ENCODE measurements at regions not wholly inside any gene's neighbourhood (a gene's known extent, or its start where the extent isn't known, plus 50 kb on each side); places are given as distances from the start of the nearest gene placed in this dataset.

DNA sequence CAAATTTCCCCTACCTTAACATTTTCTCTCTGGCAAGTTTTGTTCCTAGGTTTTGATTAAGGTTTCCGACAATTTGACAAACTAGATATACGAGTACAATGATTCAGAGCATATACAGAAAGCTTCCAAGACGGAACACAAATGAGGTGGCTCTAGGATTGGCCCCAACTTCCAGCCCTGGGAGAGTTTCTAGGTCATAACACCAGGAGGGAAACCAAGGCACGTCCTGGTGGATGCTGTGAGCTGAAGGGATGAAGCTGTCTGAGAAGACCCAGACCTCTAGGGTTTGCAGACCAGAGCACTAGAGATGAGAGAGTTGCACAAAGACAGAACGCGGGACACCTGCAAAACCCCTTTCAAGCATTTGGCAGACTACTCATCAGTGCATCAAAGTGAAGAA is 51.5 kb upstream of the CAND1 start:
- TF ChIP-seq, protein P1, sequence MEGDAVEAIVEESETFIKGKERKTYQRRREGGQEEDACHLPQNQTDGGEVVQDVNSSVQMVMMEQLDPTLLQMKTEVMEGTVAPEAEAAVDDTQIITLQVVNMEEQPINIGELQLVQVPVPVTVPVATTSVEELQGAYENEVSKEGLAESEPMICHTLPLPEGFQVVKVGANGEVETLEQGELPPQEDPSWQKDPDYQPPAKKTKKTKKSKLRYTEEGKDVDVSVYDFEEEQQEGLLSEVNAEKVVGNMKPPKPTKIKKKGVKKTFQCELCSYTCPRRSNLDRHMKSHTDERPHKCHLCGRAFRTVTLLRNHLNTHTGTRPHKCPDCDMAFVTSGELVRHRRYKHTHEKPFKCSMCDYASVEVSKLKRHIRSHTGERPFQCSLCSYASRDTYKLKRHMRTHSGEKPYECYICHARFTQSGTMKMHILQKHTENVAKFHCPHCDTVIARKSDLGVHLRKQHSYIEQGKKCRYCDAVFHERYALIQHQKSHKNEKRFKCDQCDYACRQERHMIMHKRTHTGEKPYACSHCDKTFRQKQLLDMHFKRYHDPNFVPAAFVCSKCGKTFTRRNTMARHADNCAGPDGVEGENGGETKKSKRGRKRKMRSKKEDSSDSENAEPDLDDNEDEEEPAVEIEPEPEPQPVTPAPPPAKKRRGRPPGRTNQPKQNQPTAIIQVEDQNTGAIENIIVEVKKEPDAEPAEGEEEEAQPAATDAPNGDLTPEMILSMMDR (IDR thresholded peaks at IDR 0.05) = no peak
- no peak for TF ChIP-seq POLR2A (IDR thresholded peaks at IDR 0.05)
- intact Hi-C loops (cut with DNase I; ENCODE audit: low total_unique reads) = no loop called here
- WGBS, 2 donors = 73 to 75% methylated on average over 6 of the region's 6 CpGs
- H3K4me3 ChIP-seq (ENCODE audit: low read depth, poor library complexity, severe bottlenecking) = no peak overlapping the region
- DNase-seq (ENCODE audit: low spot score in 2 of 2) = no peak

Measured in lower leg skin (tissue), 4 donors.